Caco-2 (cell line): ENCODE measurements at regions not wholly inside any gene's neighbourhood (a gene's known extent, or its start where the extent isn't known, plus 50 kb on each side); places are given as distances from the start of the nearest gene placed in this dataset.

Experiments used
- BruUV-seq: library from RNA; stranded (reverse); fragments of 400-500 nt; replicated peaks from 2 replicates; lab custom pipeline; 2021; lab: Mats Ljungman, UMichigan
- CTCF ChIA-PET: fragments of 300-600 bp; sonication (Branson Sonifier 250); formaldehyde crosslinking; loops from one replicate; lab custom pipeline; 2022; ENCODE audit warnings: antibody characterized with exemption; lab: Charles Lee
- POLR2A ChIA-PET: fragments of 300-600 bp; sonication (Branson Sonifier 250); formaldehyde crosslinking; loops from one replicate; lab custom pipeline; 2022; ENCODE audit warnings: antibody characterized with exemption; lab: Charles Lee
- DNase-seq, 2 experiments: peaks; one replicate each; pipeline versions ENCODE4 v3.0.0 to v3.0.0-alpha.2; 2020 to 2022
- H3K27me3 ChIP-seq: replicated peaks from 2 replicates; pipeline ENCODE4 v1.6.0; 2011; ENCODE audit warnings: low read length; ENCODE audit not compliant: control insufficient read depth, insufficient read depth
- H3K36me3 ChIP-seq: 2 replicates; pipeline ENCODE4 v1.5.1; 2011; ENCODE audit warnings: low read length; ENCODE audit not compliant: control insufficient read depth, insufficient read depth
- H3K4me1 ChIP-seq: fragments of 250-450 bp; sonication (Bioruptor Pico); 2 replicates; pipeline ENCODE4 v1.5.1; 2020; ENCODE audit warnings: mild to moderate bottlenecking
- H3K4me3 ChIP-seq: 2 replicates; pipeline ENCODE4 v1.5.1; 2011; ENCODE audit warnings: low read depth, mild to moderate bottlenecking, control low read depth, low read length
- H3K9me3 ChIP-seq: fragments of 250-450 bp; sonication (Bioruptor Pico); 2 replicates; pipeline ENCODE4 v1.5.1; 2020; ENCODE audit warnings: mild to moderate bottlenecking, moderate library complexity
- H3K27ac Mint-ChIP-seq: one replicate; pipeline ENCODE4 v1.8.0; 2022; ENCODE audit warnings: mixed read lengths; ENCODE audit not compliant: unreplicated experiment
- H3K27me3 Mint-ChIP-seq: one replicate; pipeline ENCODE4 v1.8.0; 2022; ENCODE audit warnings: mixed read lengths; ENCODE audit not compliant: insufficient read depth, unreplicated experiment
- H3K36me3 Mint-ChIP-seq: one replicate; pipeline ENCODE4 v1.8.0; 2022; ENCODE audit warnings: mild to moderate bottlenecking, mixed read lengths; ENCODE audit not compliant: insufficient read depth, unreplicated experiment
- H3K4me1 Mint-ChIP-seq: one replicate; pipeline ENCODE4 v1.8.0; 2022; ENCODE audit warnings: low read depth, mixed read lengths; ENCODE audit not compliant: unreplicated experiment
- H3K4me3 Mint-ChIP-seq: one replicate; pipeline ENCODE4 v1.8.0; 2022; ENCODE audit warnings: mild to moderate bottlenecking, moderate library complexity, mixed read lengths; ENCODE audit not compliant: unreplicated experiment
- H3K9me3 Mint-ChIP-seq: one replicate; pipeline ENCODE4 v1.8.0; 2022; ENCODE audit warnings: mixed read lengths; ENCODE audit not compliant: unreplicated experiment
- intact Hi-C: fragments of 100-400 bp; cut with micrococcal nuclease; formaldehyde crosslinking; loops from one replicate; pipeline ENCODE4 v1.10.0; 2022; ENCODE audit not compliant: unreplicated experiment
- TF ChIP-seq, protein P1 (sequence below), 2 experiments: fragments of 200-600 bp in 1 of 2; IDR thresholded peaks; 1 replicate in 1 of 2; 2 replicates in 1 of 2; pipeline versions ENCODE4 v1.5.1 to v1.8.0; 2011 to 2022; ENCODE audit warnings: antibody characterized with exemption in 1 of 2, control low read depth in 1 of 2, inconsistent platforms in 1 of 2, low read depth in 1 of 2, low read length in 1 of 2, mild to moderate bottlenecking in 1 of 2, moderate library complexity in 1 of 2; ENCODE audit not compliant: insufficient read depth in 1 of 2, severe bottlenecking in 1 of 2, unreplicated experiment in 1 of 2

DNA sequence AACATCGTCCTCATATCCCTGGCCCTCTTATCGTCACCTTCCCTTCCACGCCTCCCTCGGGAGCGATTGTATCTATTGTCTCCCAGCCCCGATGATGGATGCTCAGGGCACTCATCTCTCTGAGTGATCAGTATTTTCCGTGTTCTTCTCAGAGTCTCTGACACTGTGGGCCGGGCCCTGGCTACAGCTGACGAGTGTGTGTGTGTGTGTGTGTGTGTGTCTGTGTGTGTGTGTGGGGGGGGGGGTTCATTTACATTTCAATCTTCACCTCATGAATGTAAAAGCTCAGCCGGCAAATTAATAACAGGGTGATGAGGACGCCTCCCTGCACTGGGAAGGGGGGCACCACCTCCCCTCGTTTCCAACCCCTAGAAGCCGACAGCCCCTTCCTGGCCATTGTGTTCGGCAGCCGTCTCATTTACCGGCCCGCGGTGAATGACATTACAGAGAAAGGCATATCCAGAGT is 159.5 kb downstream of the SHOX start:
- no peaks in the 10 kb centered on the region for H3K4me1 Mint-ChIP-seq
- ChIA-PET CTCF (no interaction called here), POLR2A (no interaction called here)
- no TSS peak for BruUV-seq
- no peaks in the 10 kb centered on the region for H3K36me3 Mint-ChIP-seq
- intact Hi-C loops, result no loop called here
- no peak overlapping the region for H3K27ac Mint-ChIP-seq
- TF ChIP-seq, protein P1, sequence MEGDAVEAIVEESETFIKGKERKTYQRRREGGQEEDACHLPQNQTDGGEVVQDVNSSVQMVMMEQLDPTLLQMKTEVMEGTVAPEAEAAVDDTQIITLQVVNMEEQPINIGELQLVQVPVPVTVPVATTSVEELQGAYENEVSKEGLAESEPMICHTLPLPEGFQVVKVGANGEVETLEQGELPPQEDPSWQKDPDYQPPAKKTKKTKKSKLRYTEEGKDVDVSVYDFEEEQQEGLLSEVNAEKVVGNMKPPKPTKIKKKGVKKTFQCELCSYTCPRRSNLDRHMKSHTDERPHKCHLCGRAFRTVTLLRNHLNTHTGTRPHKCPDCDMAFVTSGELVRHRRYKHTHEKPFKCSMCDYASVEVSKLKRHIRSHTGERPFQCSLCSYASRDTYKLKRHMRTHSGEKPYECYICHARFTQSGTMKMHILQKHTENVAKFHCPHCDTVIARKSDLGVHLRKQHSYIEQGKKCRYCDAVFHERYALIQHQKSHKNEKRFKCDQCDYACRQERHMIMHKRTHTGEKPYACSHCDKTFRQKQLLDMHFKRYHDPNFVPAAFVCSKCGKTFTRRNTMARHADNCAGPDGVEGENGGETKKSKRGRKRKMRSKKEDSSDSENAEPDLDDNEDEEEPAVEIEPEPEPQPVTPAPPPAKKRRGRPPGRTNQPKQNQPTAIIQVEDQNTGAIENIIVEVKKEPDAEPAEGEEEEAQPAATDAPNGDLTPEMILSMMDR (IDR thresholded peaks at IDR 0.05; ENCODE audit: insufficient read depth in 1 of 2, low read depth in 1 of 2, low read length in 1 of 2, severe bottlenecking in 1 of 2, unreplicated experiment in 1 of 2), result no peak
- Histone ChIP-seq H3K4me3 (no peak overlapping the region), H3K36me3 (no peaks in the 10 kb centered on the region), H3K9me3 (no peaks in the 10 kb centered on the region), H3K4me1 (no peaks in the 10 kb centered on the region), H3K27me3 (no peaks in the 10 kb centered on the region)
- peaks cover 6% of the 10 kb centered on the region for H3K9me3 Mint-ChIP-seq
- no peaks in the 10 kb centered on the region for H3K27me3 Mint-ChIP-seq
- no peak for DNase-seq
- no peak overlapping the region for H3K4me3 Mint-ChIP-seq

DNA sequence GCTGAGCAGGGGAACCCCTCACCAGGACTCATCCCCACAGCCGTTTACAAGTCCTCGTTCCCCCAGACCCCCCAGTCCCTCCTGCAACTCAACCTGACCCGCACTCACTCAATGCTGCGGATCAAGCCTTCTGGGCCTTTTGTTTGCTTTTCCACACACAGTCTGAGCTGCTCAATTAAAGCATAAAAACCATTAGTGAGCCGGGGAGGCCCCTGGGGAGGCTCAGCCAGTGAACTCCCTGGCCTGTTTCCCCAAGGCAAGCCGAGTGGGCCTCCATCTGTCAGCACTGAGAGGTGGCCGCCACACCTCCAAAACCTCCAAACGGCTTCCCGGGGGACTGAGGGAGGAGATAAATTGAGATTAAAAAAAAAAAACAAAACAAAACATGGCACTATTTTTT is 158.5 kb downstream of the SHOX start:
- BruUV-seq, result no TSS peak
- Mint-ChIP-seq H3K27ac (no peak overlapping the region), H3K9me3 (peaks cover 12% of the 10 kb centered on the region), H3K4me3 (no peak overlapping the region), H3K36me3 (no peaks in the 10 kb centered on the region), H3K4me1 (no peaks in the 10 kb centered on the region), H3K27me3 (no peaks in the 10 kb centered on the region)
- H3K36me3 ChIP-seq, result no peaks in the 10 kb centered on the region
- ChIA-PET CTCF (no interaction called here), POLR2A (no interaction called here)
- TF ChIP-seq, protein P1 (IDR thresholded peaks at IDR 0.05; ENCODE audit: insufficient read depth in 1 of 2, low read depth in 1 of 2, low read length in 1 of 2, severe bottlenecking in 1 of 2, unreplicated experiment in 1 of 2), result no peak
- H3K4me3 ChIP-seq, result no peak overlapping the region
- H3K9me3 ChIP-seq, result no peaks in the 10 kb centered on the region
- DNase-seq, result no peak
- intact Hi-C loops, result no loop called here
- H3K4me1 ChIP-seq, result no peaks in the 10 kb centered on the region
- H3K27me3 ChIP-seq, result no peaks in the 10 kb centered on the region

DNA sequence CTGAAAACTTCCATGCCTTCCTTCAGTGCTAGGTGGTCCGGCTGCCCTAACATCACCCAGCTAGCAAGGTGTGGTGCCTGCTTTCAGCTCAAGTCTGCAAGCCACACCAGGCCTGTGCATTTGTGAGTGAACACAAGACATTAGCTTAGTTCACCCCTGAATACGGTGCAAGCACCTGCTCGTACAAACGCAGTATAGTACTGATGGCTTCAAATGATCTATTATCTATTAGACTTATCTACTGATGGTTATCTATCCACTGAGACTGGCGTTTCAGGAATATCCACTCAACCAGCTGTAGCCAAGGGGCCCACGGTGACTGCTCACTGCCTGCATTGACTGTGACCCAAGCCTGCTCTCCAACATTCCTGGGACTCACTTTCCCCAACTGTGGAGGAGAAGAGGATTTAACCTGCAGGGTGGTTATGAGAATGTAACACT is 155.9 kb downstream of the SHOX start:
- intact Hi-C loops, result no loop called here
- H3K36me3 Mint-ChIP-seq, result no peaks in the 10 kb centered on the region

More for the DNA sequence above, 155.9 kb downstream of the SHOX start:
- TF ChIP-seq, protein P1 (IDR thresholded peaks at IDR 0.05; ENCODE audit: insufficient read depth in 1 of 2, low read depth in 1 of 2, low read length in 1 of 2, severe bottlenecking in 1 of 2, unreplicated experiment in 1 of 2), result no peak
- Mint-ChIP-seq H3K4me1 (no peaks in the 10 kb centered on the region), H3K9me3 (peaks cover 12% of the 10 kb centered on the region), H3K27ac (no peak overlapping the region), H3K4me3 (no peak overlapping the region), H3K27me3 (no peaks in the 10 kb centered on the region)
- no peak for DNase-seq
- H3K36me3 ChIP-seq, result no peaks in the 10 kb centered on the region
- no peaks in the 10 kb centered on the region for H3K27me3 ChIP-seq
- H3K9me3 ChIP-seq, result no peaks in the 10 kb centered on the region
- no peaks in the 10 kb centered on the region for H3K4me1 ChIP-seq
- no TSS peak for BruUV-seq
- H3K4me3 ChIP-seq, result no peak overlapping the region
- ChIA-PET CTCF (no interaction called here), POLR2A (no interaction called here)
